Peyer's patch (tissue), 4 donors: ENCODE measurements at regions not wholly inside any gene's neighbourhood (a gene's known extent, or its start where the extent isn't known, plus 50 kb on each side); places are given as distances from the start of the nearest gene placed in this dataset.

Experiments used
- DNase-seq, 3 donors: peaks; one replicate each; pipeline ENCODE4 v3.0.0-alpha.2; 2017 to 2019
- H3K27ac ChIP-seq, 4 donors: fragments of 200-600 bp; sonication (generic); one replicate each; pipeline ENCODE4 v1.5.1; 2016 to 2019
- H3K27me3 ChIP-seq, 2 donors: fragments of 200-600 bp; sonication (generic); one replicate each; pipeline ENCODE4 v1.5.1; 2019
- H3K36me3 ChIP-seq, 3 donors: fragments of 200-600 bp; sonication (generic); one replicate each; pipeline ENCODE4 v1.5.1; 2016 to 2019
- H3K4me1 ChIP-seq, 4 donors: fragments of 200-600 bp; sonication (generic); one replicate each; pipeline ENCODE4 v1.5.1; 2016 to 2019
- H3K4me3 ChIP-seq, 4 donors: fragments of 200-600 bp; sonication (generic); 1 replicate in 3 of 4; 2 replicates in 1 of 4; pipeline ENCODE4 v1.5.1; 2016 to 2019; ENCODE audit warnings: mild to moderate bottlenecking in 1 of 4
- H3K9me3 ChIP-seq, 4 donors: fragments of 200-600 bp; sonication (generic); one replicate each; pipeline ENCODE4 v1.5.1; 2016 to 2019; ENCODE audit warnings: mild to moderate bottlenecking in 1 of 4
- POLR2A ChIP-seq, 2 donors: fragments of 450-650 bp; IDR thresholded peaks; one replicate each; pipeline ENCODE4 v1.5.1; 2017; ENCODE audit warnings: antibody characterized with exemption in 2 of 2, mild to moderate bottlenecking in 2 of 2, moderate library complexity in 2 of 2
- TF ChIP-seq, protein P1 (sequence below), 6 experiments: fragments of 450-650 bp in 4 of 6; fragments of 200-600 bp in 2 of 6; sonication (generic) in 1 of 6; IDR thresholded peaks; one replicate each; pipeline ENCODE4 v1.5.1; 2017 to 2019; ENCODE audit warnings: antibody characterized with exemption in 6 of 6, mild to moderate bottlenecking in 3 of 6, moderate library complexity in 1 of 6

DNA sequence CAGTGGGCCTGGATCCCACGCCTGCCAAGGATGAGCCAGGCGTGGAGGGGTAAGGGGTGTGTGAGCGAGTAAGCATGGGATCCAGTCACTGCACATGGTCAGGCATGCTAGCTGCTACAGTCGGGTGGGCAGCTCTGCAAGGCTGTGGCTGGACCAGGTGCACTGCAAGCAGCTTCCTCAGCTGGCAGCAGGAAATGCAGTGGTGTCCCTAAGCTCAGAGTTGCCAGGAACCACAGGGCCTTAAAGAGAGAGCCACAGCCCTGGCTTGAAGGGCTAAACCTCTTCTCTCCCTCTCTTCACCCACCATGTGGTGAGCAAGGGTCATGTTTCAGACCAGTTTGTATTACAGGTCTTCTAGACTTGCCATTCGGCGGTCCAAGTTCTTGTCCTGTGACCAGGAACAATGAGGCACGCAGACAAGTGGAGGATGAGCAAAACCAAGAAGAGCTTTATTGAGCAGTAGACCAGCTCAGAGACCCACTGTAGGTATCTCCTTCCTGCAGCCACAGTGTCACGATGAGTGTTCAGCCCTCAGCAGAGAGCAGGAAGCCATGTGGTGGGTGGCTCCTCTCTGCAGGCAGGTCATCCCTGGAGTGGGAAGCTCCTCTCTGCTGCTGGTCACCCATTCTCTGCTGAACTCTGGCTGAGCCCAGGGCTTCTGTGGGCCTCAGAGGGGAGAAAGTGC lies 511.9 kb downstream of the PYDC2 start:
- Histone ChIP-seq H3K27ac (no peak overlapping the region), H3K9me3 (peaks cover 0 to 5% (median 0%) of the 10 kb centered on the region in 4 donors), H3K4me3 (no peak overlapping the region), H3K27me3 (no peaks in the 10 kb centered on the region), H3K4me1 (no peaks in the 10 kb centered on the region), H3K36me3 (no peaks in the 10 kb centered on the region)
- TF ChIP-seq, protein P1, sequence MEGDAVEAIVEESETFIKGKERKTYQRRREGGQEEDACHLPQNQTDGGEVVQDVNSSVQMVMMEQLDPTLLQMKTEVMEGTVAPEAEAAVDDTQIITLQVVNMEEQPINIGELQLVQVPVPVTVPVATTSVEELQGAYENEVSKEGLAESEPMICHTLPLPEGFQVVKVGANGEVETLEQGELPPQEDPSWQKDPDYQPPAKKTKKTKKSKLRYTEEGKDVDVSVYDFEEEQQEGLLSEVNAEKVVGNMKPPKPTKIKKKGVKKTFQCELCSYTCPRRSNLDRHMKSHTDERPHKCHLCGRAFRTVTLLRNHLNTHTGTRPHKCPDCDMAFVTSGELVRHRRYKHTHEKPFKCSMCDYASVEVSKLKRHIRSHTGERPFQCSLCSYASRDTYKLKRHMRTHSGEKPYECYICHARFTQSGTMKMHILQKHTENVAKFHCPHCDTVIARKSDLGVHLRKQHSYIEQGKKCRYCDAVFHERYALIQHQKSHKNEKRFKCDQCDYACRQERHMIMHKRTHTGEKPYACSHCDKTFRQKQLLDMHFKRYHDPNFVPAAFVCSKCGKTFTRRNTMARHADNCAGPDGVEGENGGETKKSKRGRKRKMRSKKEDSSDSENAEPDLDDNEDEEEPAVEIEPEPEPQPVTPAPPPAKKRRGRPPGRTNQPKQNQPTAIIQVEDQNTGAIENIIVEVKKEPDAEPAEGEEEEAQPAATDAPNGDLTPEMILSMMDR (IDR thresholded peaks at IDR 0.05), result no peak
- TF ChIP-seq POLR2A (IDR thresholded peaks at IDR 0.05), result no peak
- no peak for DNase-seq

GRCh38 chr3:191973820-191974219 lies 512.9 kb downstream of the PYDC2 start:
- TF ChIP-seq, protein P1 (IDR thresholded peaks at IDR 0.05), result no peak
- TF ChIP-seq POLR2A (IDR thresholded peaks at IDR 0.05), result no peak
- Histone ChIP-seq H3K4me3 (no peak overlapping the region), H3K9me3 (peaks cover 0 to 5% (median 0%) of the 10 kb centered on the region in 4 donors), H3K36me3 (no peaks in the 10 kb centered on the region), H3K27ac (no peak overlapping the region), H3K27me3 (no peaks in the 10 kb centered on the region), H3K4me1 (no peaks in the 10 kb centered on the region)
- DNase-seq, result no peak

DNA sequence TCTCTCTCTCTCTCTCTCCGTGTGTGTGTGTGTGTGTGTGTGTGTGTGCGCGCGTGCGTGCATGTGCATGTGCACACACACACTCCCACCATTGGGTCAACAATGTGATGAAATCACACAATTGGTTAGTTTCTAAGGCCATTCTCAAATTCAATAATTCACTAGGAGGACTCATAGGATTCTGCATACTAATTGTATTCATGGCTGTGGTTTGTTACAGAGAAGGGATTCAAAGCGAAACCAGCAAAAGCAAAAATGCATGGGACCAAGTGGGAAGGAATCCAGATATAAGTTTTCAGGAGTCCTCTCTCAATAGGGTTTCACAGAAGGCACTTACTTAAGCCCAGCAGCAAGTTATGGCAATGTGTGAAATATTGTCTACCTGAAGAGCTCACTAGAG lies 515.0 kb downstream of the PYDC2 start:
- Histone ChIP-seq H3K27me3 (no peaks in the 10 kb centered on the region), H3K9me3 (peaks cover 0 to 5% (median 0%) of the 10 kb centered on the region in 4 donors), H3K36me3 (no peaks in the 10 kb centered on the region), H3K27ac (no peak overlapping the region), H3K4me1 (no peaks in the 10 kb centered on the region), H3K4me3 (no peak overlapping the region)
- no peak for DNase-seq
- TF ChIP-seq, protein P1 (IDR thresholded peaks at IDR 0.05), result no peak
- TF ChIP-seq POLR2A (IDR thresholded peaks at IDR 0.05), result no peak

DNA sequence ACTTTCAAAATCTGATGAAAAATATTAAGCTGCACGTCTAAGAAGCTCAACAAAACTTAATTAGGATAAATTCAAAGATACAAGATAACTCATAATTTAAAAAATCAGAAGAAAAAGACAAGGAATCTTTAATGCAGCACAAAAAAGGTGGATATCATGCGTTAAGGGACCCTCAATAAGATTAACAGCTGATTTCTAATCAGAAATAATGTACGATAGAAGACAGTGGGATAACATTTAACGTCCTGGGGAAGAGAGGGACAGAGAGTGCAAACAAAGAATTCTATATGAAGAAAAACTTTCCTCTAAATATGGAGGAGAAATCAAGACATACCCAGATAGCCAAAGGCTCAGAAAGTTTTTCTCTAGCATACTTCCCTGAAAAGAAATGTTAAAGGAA lies 519.5 kb downstream of the PYDC2 start:
- Histone ChIP-seq H3K9me3 (no peaks in the 10 kb centered on the region), H3K27ac (no peak overlapping the region), H3K4me3 (no peak overlapping the region), H3K36me3 (no peaks in the 10 kb centered on the region), H3K4me1 (no peaks in the 10 kb centered on the region), H3K27me3 (no peaks in the 10 kb centered on the region)
- TF ChIP-seq POLR2A (IDR thresholded peaks at IDR 0.05), result no peak
- TF ChIP-seq, protein P1 (IDR thresholded peaks at IDR 0.05), result no peak
- DNase-seq, result no peak

DNA sequence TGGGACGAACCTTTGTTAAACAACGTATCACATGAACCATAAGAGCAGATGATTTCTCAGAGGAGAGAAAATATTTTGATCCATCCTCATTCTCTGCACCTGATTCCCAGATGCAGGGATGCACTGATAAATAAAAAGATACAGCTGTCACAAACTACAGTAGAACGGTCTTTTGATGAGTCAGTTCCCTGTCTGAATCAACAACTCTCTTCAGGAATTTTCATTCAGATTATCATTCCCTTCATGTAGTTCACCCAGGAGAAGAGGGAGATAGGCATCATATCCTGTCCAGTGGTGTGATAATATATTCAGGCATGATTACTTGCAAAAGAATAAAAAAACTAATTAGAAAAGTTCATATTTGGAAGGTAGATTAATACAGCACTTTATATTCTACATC lies 521.5 kb downstream of the PYDC2 start:
- H3K4me3 ChIP-seq, result no peak overlapping the region
- H3K27me3 ChIP-seq, result no peaks in the 10 kb centered on the region
- DNase-seq, result no peak
- H3K4me1 ChIP-seq, result no peaks in the 10 kb centered on the region
- TF ChIP-seq, protein P1 (IDR thresholded peaks at IDR 0.05), result no peak
- no peak for TF ChIP-seq POLR2A (IDR thresholded peaks at IDR 0.05)
- H3K9me3 ChIP-seq, result no peaks in the 10 kb centered on the region
- H3K27ac ChIP-seq, result no peak overlapping the region
- no peaks in the 10 kb centered on the region for H3K36me3 ChIP-seq

DNA sequence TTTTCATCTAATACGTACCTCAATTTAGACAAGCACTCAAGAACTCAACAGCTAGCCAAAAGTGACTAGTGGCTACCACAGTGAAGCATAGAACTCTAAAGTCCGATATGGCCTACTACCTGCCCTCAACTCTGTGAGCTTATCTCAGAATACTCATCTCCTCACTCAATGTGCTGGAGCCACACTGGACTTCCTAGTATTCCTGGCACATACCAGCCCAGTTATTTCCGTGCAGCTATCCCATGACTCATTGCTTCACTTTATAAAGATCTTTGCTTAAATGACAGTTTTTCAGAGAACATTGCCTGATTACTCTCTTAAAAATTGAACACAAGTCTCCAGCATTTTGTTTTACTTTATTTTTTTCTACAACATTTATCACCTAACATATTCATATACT lies 524.7 kb downstream of the PYDC2 start:
- TF ChIP-seq, protein P1 (IDR thresholded peaks at IDR 0.05), result no peak
- TF ChIP-seq POLR2A (IDR thresholded peaks at IDR 0.05), result no peak
- no peak overlapping the region for H3K4me3 ChIP-seq
- H3K4me1 ChIP-seq, result no peaks in the 10 kb centered on the region
- H3K9me3 ChIP-seq, result no peaks in the 10 kb centered on the region
- no peak overlapping the region for H3K27ac ChIP-seq
- H3K27me3 ChIP-seq, result no peaks in the 10 kb centered on the region
- no peak for DNase-seq
- H3K36me3 ChIP-seq, result no peaks in the 10 kb centered on the region
